NCI-H1417 treated with DMSO at 0.1 percent for 48 hours (cell line): ENCODE measurements at regions not wholly inside any gene's neighbourhood (a gene's known extent, or its start where the extent isn't known, plus 50 kb on each side); places are given as distances from the start of the nearest gene placed in this dataset.

Experiments used
- DNase-seq: peaks from one replicate; lab custom pipeline; 2025; lab: John Stamatoyannopoulos, UW

DNA sequence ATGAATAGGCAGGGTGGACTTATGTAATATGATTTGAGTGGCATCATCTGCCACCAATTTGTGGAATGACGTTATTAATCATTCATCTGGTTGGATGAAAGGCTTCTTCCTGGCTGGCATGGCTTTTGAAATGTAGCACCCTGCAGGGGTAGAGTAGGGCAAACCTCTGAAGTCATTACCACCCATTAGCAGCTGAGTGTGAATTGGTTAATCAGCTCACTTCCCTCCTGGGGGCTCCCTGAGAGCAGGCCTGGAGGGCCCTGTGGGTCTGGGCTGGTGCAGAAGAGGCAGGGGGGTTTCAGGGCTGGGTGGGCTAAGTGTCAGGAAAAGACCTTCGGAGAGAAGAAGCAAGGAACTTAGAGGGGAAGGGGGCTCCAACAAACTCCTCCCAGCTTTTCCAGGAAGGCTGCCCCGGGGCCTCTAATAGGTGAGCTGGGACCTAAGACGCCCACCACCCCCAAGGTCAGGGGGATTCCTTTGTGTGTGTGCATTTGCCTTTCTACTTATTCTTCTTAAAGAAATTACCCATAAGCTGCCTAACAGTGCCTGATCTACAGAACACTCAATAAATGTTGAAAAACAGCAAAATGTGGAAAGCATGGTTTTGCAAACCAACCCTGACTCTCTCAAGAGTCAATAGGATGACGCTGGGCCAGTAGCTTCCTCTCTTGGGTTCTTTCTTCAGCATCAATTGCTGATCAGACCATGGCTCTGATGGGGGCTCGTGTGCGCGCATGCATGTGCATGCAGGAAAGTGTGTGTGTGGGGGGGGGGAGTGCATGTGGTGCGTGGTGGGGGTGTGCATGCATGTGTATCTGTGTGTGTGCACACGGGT, 49.7 kb upstream of the ZNF516 start:
- peak; percentile 78 for DNase-seq
